ENCODE measurements at regions not wholly inside any gene's neighbourhood (a gene's known extent, or its start where the extent isn't known, plus 50 kb on each side); places are given as distances from the start of the nearest gene placed in this dataset.
"Not testable (repeated sequence)": the region's sequence is repeated elsewhere in the genome, so short reads cannot be mapped to it uniquely, and the experiment has no call there.

DNA sequence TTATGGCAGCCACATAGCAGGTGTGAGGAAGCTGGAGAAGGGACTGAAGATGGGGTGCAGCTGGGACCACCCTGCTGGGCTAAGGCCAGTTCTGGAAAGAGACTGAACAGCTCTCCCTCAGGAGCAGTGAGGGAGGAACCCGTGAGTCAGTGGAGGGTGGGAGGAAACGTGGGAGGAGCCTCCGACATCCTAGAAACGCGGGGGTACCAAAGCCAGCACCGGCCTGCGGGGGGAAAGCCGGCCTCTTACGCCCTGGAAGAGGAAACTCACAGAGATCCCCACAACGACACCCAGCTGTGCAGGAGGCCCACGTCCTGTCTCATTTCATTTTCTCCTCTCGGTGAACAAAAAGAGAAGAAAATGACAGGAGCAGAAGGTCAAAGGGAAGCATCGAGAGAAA is 185.8 kb upstream of the IRX4 start:
- no peak for DNase-seq

DNA sequence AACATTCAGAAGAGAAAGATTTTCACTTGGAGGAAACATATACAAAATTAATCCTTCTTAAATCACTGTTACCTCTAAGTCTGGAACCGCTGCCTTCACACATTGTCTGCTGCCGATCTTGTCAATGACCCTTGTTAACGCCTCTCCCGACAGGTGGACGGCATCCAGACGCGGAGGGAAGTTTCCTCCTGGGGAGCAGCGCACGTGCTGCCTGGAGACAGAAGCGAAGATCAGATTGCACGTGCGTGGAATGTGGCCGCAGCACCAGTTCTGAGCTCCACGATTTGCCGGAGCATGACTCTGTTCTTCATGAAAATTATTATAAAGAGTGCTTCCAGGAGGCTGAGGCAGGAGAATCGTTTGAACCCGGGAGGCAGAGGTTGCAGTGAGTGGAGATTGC is 183.6 kb upstream of the IRX4 start:
- DNase-seq = no peak

DNA sequence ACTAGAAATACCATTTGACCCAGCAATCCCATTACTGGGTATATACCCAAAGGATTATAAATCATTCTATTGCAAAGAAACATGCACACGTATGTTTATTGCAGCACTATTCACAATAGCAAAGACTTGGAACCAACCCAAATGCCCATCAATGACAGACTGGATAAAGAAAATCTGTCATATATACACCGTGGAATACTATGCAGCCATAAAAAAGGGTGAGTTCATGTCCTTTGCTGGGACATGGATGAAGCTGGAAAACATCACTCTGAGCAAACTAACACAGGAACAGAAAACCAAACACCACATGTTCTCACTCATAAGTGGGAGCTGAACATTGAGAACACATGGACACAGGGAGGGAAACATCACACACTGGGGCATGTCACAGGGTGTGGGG is 180.7 kb upstream of the IRX4 start:
- DNase-seq = not testable (repeated sequence)

DNA sequence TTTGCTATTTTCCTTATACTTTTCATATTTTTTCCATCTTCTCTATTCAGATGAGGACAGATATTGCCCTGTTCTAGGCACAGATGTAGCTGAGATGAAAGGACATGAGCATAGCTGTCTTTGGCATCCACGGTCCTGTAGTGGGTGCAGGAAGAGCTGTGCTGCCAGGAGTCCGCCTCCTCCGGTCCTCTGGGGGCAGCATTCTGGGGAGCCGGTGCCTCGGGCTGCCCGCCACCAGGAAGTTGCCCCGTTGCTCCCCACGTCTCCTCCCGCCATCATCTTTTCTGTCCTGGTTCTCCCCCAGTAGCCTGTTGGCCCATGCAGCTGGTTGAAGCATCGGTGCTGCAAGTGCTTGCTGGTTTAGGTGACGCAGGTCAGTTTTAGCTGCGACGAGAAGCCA is 170.0 kb upstream of the IRX4 start:
- DNase-seq = no peak

DNA sequence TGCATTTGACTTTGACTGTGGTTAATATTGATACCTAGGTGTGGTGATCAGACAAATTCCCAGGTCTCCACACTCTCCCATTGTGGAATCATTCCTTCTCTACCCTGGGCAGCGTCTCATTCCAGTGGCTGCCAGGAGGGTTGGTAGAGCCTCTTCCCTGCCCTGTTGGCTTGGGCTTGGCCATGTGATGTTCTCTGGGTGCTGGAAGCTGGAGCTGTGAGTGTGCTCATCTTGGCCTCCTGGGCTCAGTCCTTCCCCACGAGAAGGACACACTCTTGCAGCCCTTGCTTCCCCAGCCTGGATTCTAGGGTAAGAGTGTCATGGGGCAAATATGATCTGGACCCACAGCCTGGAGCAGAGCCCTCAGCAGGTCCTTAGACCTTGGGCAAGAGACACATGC is 167.2 kb upstream of the IRX4 start:
- no peak for DNase-seq

DNA sequence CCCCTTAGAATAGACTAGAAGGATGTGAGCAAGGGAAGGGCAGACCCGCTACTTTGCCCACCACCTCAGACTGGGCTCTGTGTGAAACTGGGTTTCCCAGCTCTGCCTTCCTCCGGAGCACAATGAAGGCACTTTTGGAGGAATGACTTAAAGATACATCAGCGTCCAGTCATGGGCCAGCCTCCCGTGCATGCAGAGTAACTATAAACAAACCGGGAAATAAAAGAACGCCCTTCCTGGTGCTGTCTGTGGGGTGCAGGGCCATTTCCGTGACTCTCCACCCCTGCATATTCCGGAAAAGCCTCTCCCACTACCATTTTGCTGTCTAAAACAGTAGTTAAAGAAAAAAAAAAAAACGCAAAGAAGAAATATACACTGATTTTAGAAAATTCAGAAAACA is 165.9 kb upstream of the IRX4 start:
- no peak for DNase-seq

DNA sequence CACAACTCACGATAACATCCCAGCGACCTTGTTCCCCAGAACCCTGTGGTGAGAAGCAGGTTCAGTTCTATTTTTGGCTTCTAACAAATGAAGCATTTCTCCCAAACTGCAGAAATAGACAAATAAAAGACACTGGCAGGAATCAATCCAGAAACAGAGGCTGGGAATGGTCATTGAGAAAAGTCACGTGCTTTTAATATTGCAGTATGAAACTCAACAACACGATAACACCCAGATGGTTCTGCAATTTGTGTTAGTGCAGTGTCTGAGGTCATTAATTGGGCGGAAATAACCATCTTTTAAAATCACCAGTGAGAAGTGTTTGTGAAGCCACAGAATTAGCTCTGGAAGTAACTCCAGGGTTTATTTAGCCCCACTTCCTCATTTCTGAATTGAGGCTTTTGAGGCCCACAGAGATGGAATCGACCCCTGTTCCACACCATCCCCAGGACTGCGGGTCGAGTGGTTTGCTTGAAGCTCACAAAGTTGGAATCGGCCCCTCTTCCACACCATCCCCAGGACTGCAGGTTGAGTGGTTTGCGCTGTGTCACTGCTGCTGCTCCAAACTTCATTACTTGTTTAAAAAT is 164.7 kb upstream of the IRX4 start:
- DNase-seq = no peak

DNA sequence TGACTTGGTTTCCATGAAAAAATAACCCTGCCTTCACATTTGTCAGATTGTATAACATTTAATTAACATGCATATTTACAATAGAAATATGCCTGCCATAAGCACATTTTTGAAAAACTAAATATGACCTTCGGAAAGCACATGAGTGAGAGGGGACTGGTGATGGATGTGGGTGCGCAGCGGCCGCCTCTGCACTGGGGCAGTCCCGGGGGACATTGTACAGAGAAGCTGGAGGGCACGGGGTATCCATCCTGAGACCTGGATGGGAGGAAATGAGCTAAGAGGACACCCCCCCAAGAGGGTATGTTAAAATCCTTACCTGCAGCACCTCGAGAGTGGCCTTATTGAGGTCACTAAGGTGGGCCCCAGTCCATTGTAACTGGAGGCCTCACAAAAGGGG is 161.3 kb upstream of the IRX4 start:
- no peak for DNase-seq

DNA sequence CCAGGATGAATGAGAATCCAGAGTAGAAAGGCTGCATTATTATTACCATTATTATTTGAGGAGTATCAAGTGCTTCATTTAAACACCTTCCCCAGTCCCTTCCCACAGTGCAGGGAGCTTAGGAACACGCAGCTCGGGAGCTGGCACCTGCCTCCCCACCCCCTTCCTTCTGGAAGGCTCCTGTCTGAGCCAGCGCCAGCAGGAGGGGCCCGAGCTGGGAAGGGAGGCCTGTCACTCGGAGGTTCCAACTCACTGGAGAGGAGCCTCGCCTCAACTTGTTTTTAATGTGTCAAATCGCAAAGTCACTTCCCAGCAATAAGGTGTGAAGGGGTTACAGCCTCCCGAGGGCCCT is 156.4 kb upstream of the IRX4 start:
- no peak for DNase-seq

DNA sequence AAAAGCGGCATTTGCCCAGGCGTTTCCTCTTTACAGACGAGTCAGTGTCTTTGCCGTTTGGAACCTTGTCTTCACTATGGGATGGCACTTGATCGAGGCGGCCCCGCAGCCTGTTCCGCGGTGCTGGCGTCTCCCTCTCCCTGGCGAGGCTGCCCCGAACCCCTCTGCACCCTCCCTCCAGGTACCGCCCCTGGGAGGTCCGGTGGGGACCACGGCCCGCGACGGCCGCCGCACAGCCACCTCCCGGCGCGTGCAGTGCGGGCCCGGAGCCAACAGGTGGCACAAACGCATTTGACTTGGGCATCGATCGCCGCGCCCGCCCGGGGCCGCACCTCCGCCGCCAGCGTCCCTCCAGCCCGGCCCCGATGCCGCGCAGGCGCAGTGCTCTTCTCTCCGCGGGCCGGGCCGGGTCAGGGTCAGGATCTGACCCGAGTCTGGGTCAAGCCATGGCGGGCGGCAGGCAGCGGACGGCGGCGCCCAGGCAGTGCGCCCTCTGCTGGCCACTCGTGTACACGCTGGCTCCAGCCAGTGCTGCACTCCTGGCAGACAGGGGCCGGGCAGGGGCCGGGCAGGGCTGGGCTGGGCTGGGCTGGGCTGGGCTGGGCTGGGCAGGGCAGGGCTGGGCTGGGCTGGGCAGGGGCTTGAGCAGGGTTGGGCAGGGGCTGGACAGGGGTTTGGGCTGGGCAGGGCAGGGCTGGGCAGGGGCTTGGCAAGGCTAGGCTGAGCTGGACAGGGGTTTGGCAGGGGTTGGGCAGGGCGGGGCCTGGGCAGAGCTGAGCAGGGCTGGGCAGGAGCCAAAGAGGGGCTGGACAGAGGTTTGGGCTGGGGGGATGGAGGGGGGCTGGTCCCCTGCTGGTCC is 155.8 kb upstream of the IRX4 start:
- peak; percentile 34 to 53 for DNase-seq

DNA sequence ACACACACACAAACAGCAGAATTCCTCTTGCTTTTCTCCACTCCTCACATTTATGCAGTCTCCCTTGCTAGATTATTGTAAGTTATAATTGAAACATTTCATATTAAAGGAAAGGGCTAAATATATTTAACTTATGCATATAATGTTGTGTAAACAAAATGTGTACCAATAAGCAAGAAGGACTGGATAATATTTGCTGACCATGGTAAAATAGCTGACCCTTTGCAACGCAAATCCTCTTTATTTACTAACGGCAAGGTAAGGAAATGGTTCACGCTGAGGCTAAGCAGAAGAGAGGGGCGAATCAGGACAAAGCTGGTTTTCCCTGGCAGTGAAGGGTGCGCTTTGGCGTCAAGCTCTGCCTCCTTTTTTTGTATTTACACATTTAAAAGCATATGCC is 154.2 kb upstream of the IRX4 start:
- DNase-seq = no peak

DNA sequence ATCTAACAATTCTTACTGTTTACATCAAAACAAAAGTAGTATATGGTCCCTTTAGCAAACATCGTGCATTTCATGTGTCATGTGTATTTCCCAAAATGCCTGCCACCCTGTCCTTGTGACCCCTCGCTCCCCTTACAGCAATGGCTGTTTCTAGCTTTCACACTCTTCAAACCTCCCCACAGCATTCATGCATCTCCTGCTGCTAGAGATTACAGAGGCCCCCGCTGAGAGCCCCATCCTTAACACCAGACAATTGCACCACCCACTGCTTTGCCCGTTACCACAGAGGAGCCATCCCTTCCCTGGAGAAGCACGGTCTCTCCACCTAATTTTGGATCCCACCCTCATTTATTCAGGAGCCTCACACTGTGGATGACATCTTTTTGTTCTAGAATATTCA is 149.7 kb upstream of the IRX4 start:
- no peak for DNase-seq

DNA sequence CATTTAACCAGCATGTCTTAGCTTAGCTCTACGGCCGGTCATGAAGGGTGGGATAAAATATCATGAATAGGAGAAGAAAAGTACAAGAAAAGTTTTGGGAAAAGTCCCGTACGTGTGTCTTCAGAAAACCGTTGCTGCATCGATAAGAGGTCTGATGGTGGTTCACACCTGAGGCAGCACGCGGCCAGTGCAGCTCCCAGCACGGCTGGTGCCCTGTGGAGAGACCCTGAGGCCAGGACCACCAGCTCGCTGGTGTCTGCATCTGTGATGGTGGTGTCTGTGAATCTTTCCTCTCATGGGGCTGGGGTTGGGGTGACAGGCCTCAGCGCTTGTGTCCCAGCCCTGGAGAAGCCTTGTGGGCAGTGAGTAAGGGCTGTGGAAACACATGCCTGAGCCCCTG is 148.9 kb upstream of the IRX4 start:
- DNase-seq = no peak

DNA sequence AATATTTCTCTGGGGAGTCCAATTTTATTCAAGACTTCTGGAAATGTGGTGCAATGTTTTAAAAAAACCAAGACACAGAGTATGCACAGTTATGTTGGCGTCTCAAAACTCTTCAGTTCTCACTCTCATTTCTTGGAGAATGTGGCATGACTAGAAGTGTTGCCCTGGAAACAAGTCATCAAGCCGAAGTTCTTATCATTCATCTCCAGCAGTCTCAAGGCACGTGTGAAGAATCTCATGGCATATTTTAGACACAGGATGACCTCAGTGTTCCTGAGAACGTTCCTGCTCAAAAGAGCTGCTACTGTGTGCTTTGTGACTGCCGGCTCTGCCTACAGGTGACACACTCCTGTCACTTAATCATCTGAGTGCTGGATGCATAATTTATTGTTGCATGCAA is 147.4 kb upstream of the IRX4 start:
- DNase-seq = no peak

DNA sequence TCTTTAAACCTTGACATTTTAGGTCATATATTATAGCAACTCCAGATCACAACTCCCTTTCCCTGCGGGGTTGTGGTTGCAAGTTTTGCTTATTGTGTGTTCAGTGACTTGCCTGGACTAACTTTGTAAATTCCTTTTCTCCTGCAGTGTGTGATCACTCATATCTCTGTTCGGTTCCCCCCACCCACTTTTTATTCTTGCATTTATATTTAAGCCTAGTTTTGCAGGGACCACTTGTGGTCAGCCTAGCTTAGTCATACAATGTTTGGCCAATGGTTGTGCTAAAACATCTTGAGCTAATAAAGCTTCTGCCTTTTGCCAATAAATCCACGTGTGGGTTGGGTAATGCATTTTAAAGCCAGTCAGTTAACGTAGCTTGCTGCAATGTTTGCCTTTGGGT is 146.5 kb upstream of the IRX4 start:
- DNase-seq = no peak

DNA sequence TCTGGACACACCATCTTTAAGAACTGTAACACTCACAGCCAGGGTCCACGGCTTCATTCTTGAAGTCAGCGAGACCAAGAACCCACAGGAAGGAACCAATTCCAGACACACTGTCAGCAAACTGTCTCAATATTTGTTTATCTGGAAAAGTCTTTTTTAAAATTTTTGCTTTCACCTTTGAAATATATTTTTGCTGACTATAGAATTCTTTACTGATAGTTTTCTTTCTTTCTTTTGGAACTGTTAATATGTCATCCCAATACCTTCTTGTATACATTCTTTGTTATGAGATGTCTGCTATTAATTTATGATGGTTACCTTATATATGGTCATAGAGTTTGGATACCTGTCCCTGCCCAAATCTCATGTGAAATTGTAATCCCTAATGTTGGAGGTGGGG is 145.1 kb upstream of the IRX4 start:
- no peak for DNase-seq

DNA sequence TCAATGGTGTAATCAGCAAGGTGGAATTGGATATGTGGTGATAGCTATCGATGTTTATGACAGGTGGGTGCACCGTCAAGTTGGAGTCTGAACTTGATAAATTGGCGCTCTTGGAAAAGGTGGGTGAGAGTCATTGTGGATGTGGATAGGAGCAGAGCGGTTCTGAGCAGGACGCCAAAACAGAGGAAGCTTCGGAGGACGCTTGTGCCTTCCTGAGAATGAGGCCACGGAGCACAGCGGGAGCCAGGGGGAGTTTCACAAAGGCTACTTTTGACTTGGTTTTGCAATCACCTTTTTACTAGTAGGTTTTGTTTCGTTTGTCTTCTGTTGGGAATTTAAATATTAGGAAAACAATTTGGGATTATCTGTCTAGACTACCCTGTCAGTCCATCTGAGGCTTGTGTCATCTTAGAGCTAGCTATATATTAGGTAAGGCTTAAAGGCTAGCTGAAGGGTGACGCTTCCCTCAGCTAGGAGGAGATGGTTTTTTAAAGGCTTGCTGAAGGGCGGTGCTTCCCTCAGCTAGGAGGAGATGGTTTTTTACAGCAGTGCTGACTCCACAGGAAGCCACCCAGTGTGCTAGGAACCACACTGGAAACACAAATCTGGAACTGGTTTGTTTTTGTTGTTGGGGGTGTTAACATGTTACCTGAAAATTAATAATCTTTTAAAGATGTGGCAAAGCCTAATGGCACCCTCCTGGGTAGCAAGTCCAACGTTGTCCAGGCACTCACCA is 142.4 kb upstream of the IRX4 start:
- DNase-seq = no peak

DNA sequence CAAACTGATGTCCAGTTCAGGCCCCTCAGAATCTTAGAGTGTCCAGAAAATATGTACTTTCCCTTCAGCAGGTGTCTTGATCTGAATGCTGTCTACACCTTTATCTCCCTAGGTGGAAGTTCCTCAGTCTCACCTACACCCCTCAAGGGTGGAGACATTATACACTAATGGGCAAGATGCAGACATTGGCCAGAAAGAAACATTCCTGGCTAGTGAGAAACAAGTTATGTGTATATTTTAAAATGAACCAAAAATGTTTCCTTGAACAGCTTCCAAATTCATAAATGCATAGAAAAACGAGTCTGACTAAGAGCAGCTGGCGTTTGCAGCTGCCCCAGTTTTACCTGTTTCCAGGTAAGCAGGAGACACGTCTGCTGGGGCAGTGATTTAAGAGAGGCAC is 140.5 kb upstream of the IRX4 start:
- DNase-seq = no peak

DNA sequence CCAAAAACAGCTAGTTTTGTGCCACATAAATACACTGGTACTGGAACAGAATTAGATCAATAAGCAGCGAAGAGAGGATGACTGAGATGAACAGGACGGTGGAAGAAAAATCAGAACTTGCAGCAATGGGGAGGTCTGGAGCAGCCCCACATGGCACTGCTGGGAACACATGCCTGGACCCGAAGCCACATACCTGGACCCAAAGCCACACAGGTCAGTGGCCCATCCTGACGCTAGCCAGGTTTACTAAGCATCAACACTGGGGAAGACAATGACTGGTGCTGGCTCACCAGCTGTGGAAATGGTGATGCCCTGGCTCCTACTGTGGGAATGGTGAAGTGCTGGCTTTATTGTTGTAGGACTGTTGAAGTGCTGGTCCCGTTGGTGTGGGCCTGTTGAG is 139.7 kb upstream of the IRX4 start:
- DNase-seq = no peak

DNA sequence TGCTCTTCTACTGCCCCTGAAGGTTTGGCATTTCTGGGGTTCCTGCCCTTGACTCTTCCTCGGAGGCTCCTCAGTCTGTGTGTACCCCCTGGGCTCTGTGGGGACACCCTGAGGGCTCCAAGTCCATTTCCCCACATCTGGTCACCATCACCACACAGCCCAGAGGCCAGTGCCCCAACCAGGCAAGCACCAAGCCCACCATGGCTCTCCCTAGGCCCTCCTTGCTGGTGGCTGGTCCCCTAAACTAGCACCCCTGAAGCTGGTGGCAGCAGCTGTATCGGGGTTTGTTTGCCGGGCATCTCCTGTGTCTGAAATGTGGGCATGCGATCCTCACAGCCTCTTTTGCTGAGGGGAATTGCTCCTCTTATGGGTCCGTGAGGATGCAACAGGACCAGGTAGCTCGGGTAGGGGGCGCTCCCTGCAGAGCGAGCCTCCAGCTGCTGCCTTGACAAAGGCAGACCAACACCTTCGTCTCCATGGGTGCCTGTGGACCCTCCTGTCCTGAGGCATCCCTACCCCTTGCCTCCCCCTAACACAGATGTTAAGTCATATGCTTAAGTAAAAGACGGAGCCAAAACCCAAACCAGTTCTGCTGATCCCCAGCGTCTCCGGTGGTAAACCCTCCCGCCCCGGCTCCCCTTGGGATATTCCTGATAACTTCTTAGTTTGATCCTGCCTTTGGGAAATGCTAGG is 138.9 kb upstream of the IRX4 start:
- no peak for DNase-seq

DNA sequence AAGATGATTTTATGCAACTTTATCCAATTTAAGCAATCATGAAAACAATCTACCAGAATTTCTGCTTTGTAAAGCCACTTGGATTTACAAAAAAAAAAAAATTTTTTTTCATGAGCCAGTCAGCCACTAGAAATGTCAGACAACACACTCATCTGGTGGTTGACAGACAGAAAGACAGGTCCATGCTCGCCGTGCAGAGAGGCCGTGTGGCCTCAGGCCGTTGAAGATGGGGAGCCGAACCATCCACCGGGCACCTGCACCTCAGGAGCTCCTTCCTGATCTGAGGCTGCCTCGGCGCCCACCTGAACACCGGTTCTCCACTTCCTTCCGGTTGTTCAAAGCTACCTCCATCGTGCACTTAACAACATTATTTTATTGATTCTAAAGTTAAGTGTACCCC is 138.0 kb upstream of the IRX4 start:
- no peak for DNase-seq

DNA sequence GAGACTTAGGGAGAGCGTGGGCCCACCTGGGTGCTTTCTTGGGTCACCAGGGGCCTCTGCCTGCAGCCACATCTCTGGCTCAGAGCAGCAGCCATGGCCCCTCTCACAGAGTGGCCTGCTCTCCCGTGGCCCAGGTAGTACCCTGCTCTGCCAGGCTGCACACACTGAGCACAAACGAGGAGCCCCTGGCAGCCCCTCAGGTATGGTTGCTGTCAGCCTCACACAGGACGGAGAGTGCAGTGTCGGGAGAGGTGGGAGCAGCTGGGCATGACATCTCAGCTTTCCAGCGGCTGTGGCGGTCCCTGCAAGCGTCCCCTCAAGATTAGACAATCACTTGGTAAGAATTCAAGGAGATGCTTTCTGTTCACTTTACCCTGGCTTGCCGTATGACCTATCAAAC is 137.0 kb upstream of the IRX4 start:
- DNase-seq = no peak

DNA sequence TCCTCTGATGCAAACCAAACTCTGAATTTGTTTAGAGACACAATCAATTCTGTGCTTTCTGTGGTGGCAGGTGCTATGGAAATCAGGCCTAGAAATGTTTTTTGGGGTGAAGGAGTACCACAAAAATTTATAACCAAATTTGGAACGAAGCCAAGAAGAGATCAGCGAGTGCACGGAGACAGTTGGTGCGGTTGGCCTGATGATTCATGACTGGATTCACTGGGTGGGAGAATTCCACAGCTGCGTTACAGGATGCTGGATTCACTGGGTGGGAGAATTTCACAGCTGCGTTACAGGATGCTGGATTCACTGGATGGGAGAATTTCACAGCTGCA is 135.6 kb upstream of the IRX4 start:
- DNase-seq = no peak

All from CD4-positive, alpha-beta T cell treated with Interleukin-1 beta for 1 hour (primary cell).